ENCODE measurements at regions not wholly inside any gene's neighbourhood (a gene's known extent, or its start where the extent isn't known, plus 50 kb on each side); places are given as distances from the start of the nearest gene placed in this dataset.

DNA sequence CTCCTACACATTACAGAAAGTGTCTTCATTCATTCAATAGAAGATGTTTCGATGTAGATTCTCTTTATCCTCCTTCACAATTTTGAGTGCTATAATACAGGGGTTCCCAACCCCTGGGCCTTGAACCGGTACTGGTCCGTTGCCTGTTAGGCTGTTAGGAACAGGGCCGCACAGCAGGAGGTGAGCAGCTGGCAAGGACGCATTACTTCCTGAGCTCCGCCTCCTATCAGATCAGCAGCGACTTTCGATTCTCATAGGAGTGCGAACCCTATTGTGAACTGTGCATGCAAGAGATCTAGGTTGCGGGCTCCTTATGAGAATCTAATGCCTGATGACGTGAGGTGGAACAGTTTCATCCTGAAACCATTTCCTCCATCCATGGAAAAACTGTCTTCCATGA, 153.0 kb upstream of the SMC2 start:
- H3K36me3 Mint-ChIP-seq = no peaks in the 10 kb centered on the region
- H3K27me3 Mint-ChIP-seq (ENCODE audit: low read depth in 3 of 3) = peaks cover 0 to 2% (median 0%) of the 10 kb centered on the region in 3 donors
- H3K4me2 ChIP-seq (replicated peaks; ENCODE audit: extremely low read depth, low read length, poor library complexity, severe bottlenecking) = no peak overlapping the region
- no peak overlapping the region for H2AFZ ChIP-seq (ENCODE audit: insufficient read depth, low read depth, low read length, poor library complexity, severe bottlenecking)
- H3K4me1 ChIP-seq (ENCODE audit: control insufficient read depth in 1 of 2, insufficient read depth in 2 of 2, low read length in 2 of 2) = no peaks in the 10 kb centered on the region
- H3K79me2 ChIP-seq (ENCODE audit: insufficient read depth, low read length) = no peaks in the 10 kb centered on the region
- H3K4me1 Mint-ChIP-seq = no peaks in the 10 kb centered on the region
- no peaks in the 10 kb centered on the region for H3K27me3 ChIP-seq (ENCODE audit: control insufficient read depth in 2 of 2, insufficient read depth in 2 of 2, low read length in 2 of 2)
- TF ChIP-seq, protein P1, sequence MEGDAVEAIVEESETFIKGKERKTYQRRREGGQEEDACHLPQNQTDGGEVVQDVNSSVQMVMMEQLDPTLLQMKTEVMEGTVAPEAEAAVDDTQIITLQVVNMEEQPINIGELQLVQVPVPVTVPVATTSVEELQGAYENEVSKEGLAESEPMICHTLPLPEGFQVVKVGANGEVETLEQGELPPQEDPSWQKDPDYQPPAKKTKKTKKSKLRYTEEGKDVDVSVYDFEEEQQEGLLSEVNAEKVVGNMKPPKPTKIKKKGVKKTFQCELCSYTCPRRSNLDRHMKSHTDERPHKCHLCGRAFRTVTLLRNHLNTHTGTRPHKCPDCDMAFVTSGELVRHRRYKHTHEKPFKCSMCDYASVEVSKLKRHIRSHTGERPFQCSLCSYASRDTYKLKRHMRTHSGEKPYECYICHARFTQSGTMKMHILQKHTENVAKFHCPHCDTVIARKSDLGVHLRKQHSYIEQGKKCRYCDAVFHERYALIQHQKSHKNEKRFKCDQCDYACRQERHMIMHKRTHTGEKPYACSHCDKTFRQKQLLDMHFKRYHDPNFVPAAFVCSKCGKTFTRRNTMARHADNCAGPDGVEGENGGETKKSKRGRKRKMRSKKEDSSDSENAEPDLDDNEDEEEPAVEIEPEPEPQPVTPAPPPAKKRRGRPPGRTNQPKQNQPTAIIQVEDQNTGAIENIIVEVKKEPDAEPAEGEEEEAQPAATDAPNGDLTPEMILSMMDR (IDR thresholded peaks at IDR 0.05) = no peak
- no peak overlapping the region for H3K4me3 Mint-ChIP-seq
- WGBS (ENCODE audit: insufficient coverage) = 92% methylated on average over 3 of the region's 11 CpGs
- no peak overlapping the region for H3K4me3 ChIP-seq (replicated peaks in 1 of 3; ENCODE audit: low read depth in 2 of 3, low read length in 3 of 3)
- H3K9me3 ChIP-seq (replicated peaks in 1 of 2; ENCODE audit: control insufficient read depth in 1 of 2, insufficient read depth in 1 of 2, low read length in 2 of 2) = no peaks in the 10 kb centered on the region
- H3K36me3 ChIP-seq (replicated peaks in 1 of 2; ENCODE audit: control insufficient read depth in 1 of 2, insufficient read depth in 2 of 2, low read length in 2 of 2) = no peaks in the 10 kb centered on the region
- no peak for DNase-seq
- peaks cover 0 to 1% (median 0%) of the 10 kb centered on the region in 7 donors for H3K9me3 Mint-ChIP-seq
- H3K9ac ChIP-seq (ENCODE audit: insufficient read depth, low read length, poor library complexity, severe bottlenecking) = no peak overlapping the region
- H4K20me1 ChIP-seq (ENCODE audit: insufficient read depth, low read length) = no peaks in the 10 kb centered on the region
- no peak overlapping the region for H3K27ac ChIP-seq (ENCODE audit: low read depth in 1 of 2, low read length in 2 of 2)
- intact Hi-C loops (cut with micrococcal nuclease) = loop anchor here in 1 of 2 donors (10.0 kb wide), 1 partner anchor 56 kb away; no protein-coding TSS in a partner anchor
- H3K27ac Mint-ChIP-seq = no peak overlapping the region

DNA sequence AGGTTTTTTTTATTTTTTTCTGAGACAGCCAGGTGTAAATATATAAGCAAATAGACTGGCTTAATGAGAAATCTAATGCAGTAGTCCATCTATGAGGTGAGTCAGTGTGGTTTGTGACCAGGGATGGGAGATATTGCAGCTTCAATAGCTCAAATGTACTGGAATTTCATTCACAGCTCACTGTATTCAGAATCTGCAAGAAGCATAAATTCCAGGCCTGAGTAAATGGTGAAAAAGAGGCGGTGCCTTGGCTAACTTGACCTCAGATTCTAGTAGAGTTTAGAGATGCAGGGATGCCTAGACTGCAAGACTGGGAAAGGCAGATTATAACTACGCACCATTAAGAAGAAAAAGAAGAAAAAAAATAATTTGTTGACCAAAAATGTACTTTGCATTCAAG, 151.9 kb upstream of the SMC2 start:
- Histone ChIP-seq H3K4me3 (replicated peaks in 1 of 3; ENCODE audit: low read depth in 2 of 3, low read length in 3 of 3) (no peak overlapping the region), H2AFZ (ENCODE audit: insufficient read depth, low read depth, low read length, poor library complexity, severe bottlenecking) (no peak overlapping the region), H3K4me2 (replicated peaks; ENCODE audit: extremely low read depth, low read length, poor library complexity, severe bottlenecking) (no peak overlapping the region), H3K27me3 (ENCODE audit: control insufficient read depth in 2 of 2, insufficient read depth in 2 of 2, low read length in 2 of 2) (no peaks in the 10 kb centered on the region), H3K9ac (ENCODE audit: insufficient read depth, low read length, poor library complexity, severe bottlenecking) (no peak overlapping the region), H3K9me3 (replicated peaks in 1 of 2; ENCODE audit: control insufficient read depth in 1 of 2, insufficient read depth in 1 of 2, low read length in 2 of 2) (no peaks in the 10 kb centered on the region), H3K27ac (ENCODE audit: low read depth in 1 of 2, low read length in 2 of 2) (no peak overlapping the region), H3K79me2 (ENCODE audit: insufficient read depth, low read length) (no peaks in the 10 kb centered on the region), H4K20me1 (ENCODE audit: insufficient read depth, low read length) (no peaks in the 10 kb centered on the region), H3K4me1 (ENCODE audit: control insufficient read depth in 1 of 2, insufficient read depth in 2 of 2, low read length in 2 of 2) (no peaks in the 10 kb centered on the region), H3K36me3 (replicated peaks in 1 of 2; ENCODE audit: control insufficient read depth in 1 of 2, insufficient read depth in 2 of 2, low read length in 2 of 2) (no peaks in the 10 kb centered on the region)
- no peak for DNase-seq
- Mint-ChIP-seq H3K27ac (no peak overlapping the region), H3K4me1 (no peaks in the 10 kb centered on the region), H3K27me3 (ENCODE audit: low read depth in 3 of 3) (peaks cover 0 to 2% (median 0%) of the 10 kb centered on the region in 3 donors), H3K36me3 (no peaks in the 10 kb centered on the region), H3K4me3 (no peak overlapping the region), H3K9me3 (peaks cover 0 to 2% (median 0%) of the 10 kb centered on the region in 7 donors)
- 100% methylated on average over 1 of the region's 2 CpGs for WGBS (ENCODE audit: insufficient coverage)
- TF ChIP-seq, protein P1 (IDR thresholded peaks at IDR 0.05) = no peak
- intact Hi-C loops (cut with micrococcal nuclease) = loop anchor here in 1 of 2 donors (10.0 kb wide), 1 partner anchor 57 kb away; no protein-coding TSS in a partner anchor
